ENCODE measurements at regions not wholly inside any gene's neighbourhood (a gene's known extent, or its start where the extent isn't known, plus 50 kb on each side); places are given as distances from the start of the nearest gene placed in this dataset.

- no peak for DNase-seq (ENCODE audit: low spot score)
Observed at GRCh38 chr18:60445341-60445740, 72.8 kb upstream of the MC4R start.

DNA sequence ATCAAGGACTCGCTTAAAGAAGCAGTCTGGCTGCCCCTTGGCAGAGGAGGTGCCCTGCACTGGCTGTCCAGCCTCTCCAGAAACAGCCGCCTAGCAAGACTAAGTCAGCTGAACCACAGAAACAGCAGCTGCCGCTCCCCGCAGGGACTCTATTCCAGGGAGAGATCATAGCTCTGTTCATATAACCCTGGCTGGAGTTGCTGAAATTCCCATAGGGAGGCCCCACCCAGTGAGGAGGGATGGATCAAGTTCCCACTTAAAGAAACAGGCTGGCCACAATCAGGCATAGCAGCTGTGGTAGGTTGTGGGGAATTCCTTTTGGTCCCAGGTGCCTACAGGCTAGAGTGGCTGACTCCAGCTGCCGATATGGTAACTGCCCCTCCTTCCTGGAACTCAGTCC lies 74.2 kb upstream of the MC4R start:
- no peak for DNase-seq (ENCODE audit: low spot score)

DNA sequence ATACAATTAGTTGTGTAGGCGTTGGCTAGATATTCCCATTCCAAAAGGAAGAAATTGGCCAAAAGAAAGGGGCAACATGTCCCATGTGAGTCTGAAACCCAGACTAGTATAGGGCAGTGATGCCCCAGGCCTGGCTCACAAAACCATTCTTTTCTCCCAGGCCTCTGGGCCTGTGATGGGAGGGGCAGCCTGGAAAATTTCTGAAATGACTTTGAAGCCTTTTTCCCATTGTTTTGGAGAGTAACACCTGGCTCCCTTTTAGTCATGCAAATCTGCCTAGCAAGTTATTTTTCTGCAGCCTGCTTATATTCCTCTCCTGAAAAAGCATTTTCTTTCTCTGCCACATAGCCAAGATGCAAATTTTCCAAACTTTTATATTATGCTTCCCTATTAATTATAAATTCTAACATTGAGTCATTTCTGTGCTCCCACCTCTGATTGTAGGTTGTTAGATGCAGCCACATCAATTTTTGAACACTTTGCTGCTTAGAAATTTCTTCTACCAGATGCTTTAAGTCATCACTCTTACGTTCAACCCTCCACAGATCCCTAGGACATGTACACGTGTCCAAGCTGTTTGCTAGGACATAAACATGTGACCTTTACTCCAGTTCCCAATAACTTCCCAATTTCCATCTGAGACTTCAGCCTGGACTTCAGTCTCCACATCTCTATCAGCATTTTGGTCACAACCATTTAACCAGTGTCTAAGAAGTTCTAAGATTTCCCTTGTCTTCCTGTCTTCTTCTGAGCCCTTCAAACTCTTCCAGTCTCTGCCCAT lies 76.1 kb upstream of the MC4R start:
- DNase-seq (ENCODE audit: low spot score) = no peak

DNA sequence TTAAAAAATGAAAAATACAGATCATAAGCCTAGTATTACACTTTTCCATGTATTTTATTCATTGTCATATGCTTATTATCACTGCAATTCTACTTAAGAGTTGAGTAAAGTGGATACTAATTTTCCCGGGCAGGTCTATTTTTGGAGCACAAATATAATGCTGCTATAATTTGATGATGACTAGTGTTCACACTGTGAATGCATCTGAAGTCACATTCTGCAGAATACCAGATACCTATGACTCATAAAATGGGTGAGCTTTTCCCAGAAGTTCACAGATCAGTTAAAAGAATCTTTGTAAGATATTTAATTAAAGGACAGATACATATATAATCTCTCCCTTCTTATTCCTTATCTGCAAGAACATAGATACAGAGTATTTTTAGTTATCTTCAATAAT lies 79.8 kb upstream of the MC4R start:
- DNase-seq (ENCODE audit: low spot score) = no peak

DNA sequence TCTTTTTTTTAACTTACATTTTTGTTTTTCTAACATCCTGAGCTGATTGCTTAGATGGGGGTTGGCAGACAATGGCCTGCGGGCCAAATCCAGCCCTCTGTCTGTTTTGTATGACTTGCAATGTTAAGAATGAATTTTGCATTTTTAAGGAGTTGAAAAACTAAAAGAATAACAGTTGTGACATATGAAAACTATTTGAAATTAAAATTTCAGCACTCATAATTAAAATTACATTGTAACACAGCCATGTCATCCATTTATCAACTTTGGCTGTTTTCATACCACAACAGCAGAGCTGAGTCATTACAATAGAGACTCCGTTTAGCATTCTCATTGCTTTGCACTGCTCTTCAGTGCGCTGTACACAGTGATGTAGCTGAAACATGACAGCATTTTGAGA lies 94.1 kb upstream of the MC4R start:
- no peak for DNase-seq (ENCODE audit: low spot score)

GRCh38 chr18:60469387-60470100 lies 97.0 kb upstream of the MC4R start:
- DNase-seq (ENCODE audit: low spot score) = no peak

- no peak for DNase-seq (ENCODE audit: low spot score)
Observed at GRCh38 chr18:60471652-60472051, 99.1 kb upstream of the MC4R start.

- no peak for DNase-seq (ENCODE audit: low spot score)
Observed at GRCh38 chr18:60485201-60485600, 112.6 kb upstream of the MC4R start.

DNA sequence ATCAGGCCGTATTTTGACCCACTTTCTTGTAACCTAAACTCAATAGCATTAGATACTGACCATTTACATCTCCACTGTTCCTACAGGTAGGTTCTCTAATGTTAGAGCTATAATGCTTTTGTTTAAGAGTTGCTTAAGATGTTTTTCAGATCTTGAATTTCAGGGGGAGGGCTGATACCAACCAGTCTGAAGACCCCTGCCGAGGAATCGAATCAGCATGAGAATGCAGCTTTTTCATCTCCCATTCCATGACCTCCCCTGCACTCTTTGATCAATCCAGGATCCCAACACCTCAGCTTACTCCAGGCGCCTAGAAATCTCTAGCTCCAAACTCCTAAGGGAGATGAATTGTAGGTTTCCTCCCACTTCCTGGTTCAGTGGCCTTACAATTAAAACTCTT lies 120.5 kb upstream of the MC4R start:
- no peak for DNase-seq (ENCODE audit: low spot score)

GRCh38 chr18:60499675-60500074 lies 127.1 kb upstream of the MC4R start:
- DNase-seq (ENCODE audit: low spot score) = no peak

- no peak for DNase-seq (ENCODE audit: low spot score)
Observed at GRCh38 chr18:60500960-60501359, 128.4 kb upstream of the MC4R start.

DNA sequence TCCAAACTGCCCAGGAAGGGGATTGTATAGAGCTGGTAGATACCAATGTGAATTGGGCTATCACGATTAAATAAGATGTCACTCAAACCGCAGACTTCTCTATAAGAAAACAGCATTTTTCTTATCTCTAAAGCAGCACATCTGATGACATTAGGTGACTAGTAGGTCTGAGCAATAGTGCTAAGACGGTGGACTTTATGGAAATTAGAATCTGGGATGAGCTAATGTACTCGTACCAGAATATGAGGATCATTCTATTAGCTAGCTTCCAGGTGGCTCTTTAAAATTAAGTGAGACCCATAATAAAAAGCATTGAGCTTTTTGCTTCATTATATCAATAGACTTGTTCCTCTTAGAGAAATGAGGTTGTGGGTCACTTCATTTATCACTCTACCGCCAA lies 130.0 kb upstream of the MC4R start:
- DNase-seq (ENCODE audit: low spot score) = no peak

GRCh38 chr18:60503199-60503598 lies 130.6 kb upstream of the MC4R start:
- no peak for DNase-seq (ENCODE audit: low spot score)

DNA sequence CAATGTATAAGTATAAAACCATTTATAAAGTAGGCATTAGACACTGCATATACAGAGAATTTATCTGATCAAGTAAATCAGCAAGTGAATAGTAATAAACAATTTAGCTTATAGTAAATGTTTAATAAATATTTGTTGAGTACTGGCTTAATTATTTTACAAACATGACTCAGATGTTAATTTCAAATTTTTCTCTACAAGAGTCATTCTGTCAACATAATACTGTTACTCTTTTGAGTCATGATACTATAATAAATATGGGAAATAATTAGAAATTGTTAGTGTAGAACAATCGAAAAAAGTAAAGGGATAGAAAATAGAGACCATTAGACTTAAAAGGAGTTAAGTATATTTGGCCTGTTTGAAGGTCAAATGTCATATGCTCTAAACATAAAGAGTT lies 133.6 kb upstream of the MC4R start:
- DNase-seq (ENCODE audit: low spot score) = no peak

- DNase-seq (ENCODE audit: low spot score) = no peak
Observed at GRCh38 chr18:60506682-60507081, 134.1 kb upstream of the MC4R start.

DNA sequence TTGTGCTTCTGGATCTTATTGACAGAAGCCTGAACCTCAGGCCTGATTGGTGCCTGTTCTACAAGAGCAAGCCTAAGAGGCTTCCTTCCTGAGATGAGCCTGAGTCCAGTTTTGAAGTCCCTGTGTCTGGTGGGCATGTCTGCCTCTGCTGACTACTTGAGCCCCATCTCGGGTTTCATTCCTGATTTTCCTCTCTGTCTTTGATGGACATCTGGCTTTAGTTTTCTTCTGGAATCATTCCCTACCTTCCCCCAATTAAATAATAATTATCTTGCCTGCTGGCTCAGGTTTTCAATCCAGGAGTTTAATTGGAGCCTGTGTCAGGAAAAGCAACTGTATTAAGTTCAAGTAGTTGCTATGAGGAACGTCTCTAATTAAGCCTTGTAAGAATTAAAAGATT lies 135.5 kb upstream of the MC4R start:
- DNase-seq (ENCODE audit: low spot score) = no peak

GRCh38 chr18:60534538-60534937 lies 162.0 kb upstream of the MC4R start:
- DNase-seq (ENCODE audit: low spot score) = no peak

DNA sequence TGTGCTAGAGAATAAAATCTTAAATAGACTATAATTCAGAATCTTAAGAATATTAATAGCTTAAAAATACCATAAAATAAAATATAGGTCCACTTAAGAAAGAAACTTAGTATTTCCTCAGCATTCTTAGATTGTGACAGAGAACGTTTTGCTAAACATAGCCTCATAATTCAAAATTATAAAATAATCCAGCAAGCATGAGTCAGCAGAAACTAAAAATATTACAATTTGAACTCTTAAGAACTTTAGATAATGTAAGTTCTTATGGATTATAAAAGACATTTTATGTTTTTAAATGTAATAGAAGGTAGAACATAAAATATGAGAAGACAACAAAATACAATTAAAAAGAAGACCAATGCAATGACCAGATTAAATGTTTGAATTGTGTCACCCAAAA lies 164.5 kb upstream of the MC4R start:
- no peak for DNase-seq (ENCODE audit: low spot score)

DNA sequence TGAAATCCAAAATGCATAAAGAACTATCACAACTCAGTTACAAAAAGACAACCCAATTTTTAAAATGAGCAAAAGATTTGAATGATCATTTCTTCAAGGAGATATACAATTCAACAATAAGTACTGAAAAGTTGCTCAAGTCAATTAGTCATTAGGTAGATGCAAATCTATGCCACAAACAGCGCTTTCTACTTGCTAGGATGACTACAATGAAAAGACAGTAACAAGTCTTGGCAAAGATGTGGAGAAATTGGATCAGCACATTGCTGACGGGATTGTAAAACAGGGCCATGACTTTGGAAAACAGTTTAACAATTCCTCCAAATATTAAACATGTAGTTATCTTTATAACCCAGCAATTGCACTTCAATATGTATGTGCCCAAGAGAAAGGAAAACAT lies 166.3 kb upstream of the MC4R start:
- DNase-seq (ENCODE audit: low spot score) = no peak

GRCh38 chr18:60541661-60542060 lies 169.1 kb upstream of the MC4R start:
- peak; percentile 76 for DNase-seq (ENCODE audit: low spot score)

- DNase-seq (ENCODE audit: low spot score) = no peak
Observed at GRCh38 chr18:60543646-60544045, 171.1 kb upstream of the MC4R start.

GRCh38 chr18:60549338-60549960 lies 176.9 kb upstream of the MC4R start:
- peak; percentile 87 for DNase-seq (ENCODE audit: low spot score)

DNA sequence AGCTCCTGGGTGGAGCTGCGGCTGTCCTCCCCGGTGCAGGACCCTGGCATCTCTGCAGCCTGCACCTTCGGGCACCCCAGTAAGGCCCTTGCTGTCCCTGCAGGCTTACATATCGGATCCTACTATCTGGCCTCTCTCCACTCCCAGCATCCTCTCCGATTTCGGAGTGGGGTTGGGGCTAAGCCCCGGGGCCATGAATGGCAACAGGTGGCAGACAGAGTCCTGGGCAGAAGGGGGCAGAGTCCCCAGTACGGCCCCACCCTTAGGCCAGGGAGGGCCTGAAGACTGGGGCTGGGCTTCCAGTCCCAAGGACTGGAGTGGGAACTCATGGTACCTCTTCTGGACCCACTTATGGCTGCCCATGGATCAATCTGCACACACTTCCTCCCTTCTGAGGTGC lies 180.4 kb upstream of the MC4R start:
- DNase-seq (ENCODE audit: low spot score) = no peak

All from pons (tissue), 1 donor.